ENCODE measurements at regions not wholly inside any gene's neighbourhood (a gene's known extent, or its start where the extent isn't known, plus 50 kb on each side); places are given as distances from the start of the nearest gene placed in this dataset.

DNA sequence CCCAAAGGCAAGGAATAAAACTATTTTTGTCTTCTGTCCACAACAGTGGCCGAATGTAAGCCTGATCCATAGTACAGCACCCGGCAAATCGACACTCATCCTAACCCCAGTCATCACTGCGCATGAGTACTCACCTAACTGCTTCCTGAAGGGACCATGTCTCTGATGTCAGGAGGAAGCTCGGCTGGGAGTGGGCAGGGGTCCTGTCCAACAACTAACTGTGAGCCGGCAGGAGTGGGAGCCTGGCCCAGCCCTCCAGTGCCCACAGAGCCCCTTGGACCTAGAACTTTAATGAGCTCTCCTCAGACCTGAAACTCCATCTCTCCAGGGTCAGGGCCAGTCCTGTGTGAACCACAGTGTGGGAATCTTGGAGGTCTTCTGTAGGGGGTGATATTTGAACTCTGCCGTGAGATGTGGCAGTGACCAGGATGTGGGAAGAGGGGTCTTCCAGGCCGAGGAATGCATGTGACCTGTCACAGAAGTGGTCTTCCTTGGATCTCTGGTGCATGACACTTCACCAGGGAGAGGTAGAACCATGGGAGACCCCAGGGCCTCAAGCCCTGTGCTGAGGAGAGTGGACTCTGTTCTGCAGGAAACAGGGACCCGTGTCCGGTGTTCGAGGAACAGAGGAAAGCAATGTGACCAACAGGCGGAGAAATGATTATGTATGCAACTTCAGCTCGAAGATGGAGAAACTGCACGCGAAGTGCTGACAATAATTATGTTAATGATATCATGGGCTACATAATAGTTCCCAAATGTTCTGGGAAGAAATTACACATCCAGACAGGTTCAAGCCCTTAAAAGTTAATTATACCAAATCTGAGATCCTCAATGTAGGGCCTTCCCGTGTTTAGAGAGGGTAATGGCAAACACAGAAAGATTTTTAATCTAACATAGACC lies 240.1 kb upstream of the HDAC4 start:
- no peak for DNase-seq

DNA sequence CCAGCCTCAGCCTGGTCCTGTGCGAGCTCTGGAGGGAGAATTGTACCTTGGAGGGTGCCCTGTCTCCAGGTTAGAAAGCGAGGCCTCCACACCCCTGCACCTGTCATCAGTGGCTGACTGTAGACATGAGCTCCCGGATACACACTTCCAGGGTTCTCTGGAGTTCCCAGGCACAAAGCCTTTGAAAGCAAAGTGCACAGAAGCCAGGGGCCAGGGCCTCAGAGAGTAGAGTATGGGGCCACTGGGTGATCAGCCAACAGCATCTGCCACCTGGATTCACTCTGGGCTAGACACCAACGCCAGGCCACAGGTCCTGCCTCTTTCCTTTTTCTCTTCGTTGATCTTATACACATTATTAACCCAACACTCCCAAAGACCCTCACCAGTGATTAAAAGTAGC lies 239.4 kb upstream of the HDAC4 start:
- no peak for DNase-seq

DNA sequence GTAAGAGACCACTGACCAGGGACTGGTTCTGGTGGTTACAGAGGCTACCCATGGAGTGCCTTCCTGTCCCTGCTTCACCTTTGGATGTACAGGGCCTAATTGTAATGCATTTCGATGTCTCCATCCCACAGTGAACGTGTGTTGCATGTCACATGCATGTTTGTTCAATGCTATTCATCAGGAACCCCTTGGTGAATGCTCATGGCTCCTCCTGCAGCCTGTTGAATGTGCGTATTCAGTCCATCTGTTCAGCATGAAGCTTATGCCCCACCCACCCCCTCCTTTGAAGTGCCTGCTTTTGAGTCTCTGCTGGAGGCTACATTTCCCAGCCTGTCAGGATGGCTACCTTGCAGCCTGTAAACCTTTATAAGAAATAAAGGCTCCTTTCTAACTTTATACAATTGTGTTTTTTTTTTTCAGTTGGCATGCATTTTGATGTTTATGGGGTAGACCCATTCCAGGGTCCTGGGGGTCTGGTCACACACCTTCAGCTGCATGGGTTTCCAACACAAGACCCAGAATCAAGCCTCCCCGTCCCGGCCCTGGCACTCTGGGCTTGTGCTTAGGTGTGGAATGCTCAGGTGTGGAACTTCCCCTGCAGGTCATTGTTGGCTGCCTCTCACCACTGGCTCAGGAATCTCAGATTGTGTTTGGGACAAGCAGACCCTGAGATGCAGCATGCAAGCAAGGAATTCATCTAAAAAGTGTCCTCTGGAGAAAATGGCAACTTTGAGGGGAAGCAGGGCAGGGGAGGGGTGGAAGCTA lies 238.8 kb upstream of the HDAC4 start:
- no peak for DNase-seq

DNA sequence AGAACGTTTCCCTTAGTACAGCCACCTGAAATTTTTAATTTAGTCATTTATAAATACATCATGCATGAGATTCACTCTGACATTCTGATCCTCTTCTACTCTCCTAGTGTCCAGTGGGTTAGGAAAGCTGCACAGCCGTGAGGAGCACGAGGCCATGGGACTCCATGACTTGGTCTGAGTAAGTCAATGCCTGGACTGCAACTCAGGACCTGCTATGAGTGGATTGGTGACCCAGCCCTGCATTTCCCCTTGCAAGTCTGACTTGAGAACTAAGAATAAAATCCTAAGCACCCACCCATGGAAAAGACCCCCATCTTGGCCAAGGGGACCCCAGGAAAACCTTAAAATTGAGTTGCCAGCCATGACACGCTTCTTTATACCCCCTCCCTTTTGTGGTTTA lies 237.6 kb upstream of the HDAC4 start:
- no peak for DNase-seq

DNA sequence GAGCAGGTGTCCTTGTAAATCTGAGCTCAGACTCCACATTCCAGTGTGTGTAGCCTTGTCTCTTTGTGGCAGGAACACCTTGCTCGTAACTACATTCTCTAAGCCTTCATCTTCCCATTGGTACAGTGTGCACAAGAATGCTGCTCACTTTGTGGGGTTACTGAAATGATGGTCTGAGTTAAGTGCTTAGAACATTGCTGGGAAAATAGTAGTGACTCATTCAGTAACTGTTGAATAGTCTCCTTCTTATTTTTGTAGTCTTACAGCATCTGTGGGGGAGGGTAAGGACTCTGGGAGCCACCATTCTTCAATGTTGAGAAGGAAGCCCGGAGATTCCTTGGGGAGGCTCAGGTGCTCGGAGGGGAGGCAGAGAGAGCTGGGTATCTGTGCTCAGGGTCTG lies 236.0 kb upstream of the HDAC4 start:
- no peak for DNase-seq

DNA sequence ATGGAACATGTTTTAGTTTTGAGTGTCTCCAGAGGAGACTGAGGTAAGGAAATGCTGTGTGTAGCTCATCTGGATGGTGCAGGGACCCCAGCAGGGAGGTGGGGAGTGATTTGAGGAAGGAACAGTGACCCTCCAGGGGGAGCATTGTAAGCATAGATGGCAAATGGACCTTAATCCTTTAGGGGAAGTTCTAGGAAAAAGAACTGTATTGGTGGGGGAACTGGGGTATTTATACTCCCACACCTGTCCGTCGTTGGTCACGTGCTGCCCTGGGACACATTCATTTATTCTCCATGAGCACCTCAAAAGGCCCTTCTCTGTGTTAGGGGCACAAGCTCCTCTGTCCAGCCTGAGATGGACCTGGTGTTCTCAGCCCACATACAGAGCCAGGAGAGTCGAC lies 233.9 kb upstream of the HDAC4 start:
- DNase-seq: no peak

DNA sequence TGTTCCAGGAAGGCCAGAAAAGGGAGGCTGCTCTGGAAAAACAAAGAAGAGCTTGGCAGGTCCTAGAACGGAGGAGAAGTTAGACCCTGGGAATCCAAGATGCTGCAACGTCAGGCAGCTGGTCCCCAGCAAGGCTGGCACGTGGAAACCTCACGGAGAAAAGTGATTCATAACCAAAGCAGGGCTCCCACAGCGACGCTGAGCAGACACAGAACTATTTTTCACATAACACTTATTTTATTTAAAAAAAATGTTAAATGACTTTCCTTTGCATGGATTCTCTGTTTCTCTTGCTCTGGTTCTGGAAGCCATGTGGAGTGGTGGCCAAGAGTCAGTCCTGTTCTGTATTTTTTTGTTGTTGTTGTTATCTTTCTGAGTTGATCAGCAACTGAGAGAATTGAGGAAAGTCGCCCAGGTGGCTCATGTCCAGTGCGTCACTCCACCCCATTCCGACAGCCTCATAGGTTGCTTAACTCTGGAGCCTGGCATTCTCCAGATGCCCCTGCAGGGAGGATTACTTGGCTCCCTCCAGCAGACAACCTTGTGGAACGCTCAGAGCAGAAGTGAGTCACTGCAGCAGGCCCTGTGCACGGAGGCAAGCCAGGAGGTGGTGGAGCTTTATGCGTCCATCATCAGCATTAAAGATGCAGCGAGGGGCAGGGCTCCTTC lies 229.9 kb upstream of the HDAC4 start:
- no peak for DNase-seq

DNA sequence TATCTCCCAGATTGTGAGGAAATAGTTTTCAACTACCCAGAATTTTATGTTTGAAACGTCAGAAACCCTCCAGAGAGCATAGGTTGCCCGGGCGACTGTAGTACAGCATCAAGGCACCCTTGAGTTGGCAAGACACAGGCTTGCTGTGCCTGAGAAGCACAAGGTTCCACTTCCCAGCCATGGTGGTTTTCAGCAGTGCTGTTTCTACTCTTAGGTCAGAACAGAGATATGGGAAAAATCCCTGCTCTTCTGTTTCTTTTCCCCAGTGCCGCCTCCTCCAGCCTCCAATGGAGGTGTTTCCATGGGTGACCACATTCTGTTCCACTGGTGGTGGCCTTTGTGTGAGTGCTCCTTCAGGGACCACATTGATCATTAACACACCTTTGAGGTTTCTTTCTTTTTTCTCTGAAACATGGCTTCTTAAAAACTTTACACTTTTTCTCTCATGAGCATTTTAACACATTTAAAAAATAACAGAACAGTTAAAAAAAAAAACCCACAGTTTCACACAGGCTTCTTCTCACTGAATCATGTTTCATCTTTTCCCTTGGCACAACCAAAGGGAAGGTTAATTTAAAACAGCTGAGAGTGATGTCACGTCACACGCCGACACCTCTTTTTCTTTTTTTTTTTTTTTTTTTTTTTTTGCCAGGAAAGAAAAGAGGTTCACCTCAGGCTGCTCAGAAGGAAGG lies 229.3 kb upstream of the HDAC4 start:
- no peak for DNase-seq

DNA sequence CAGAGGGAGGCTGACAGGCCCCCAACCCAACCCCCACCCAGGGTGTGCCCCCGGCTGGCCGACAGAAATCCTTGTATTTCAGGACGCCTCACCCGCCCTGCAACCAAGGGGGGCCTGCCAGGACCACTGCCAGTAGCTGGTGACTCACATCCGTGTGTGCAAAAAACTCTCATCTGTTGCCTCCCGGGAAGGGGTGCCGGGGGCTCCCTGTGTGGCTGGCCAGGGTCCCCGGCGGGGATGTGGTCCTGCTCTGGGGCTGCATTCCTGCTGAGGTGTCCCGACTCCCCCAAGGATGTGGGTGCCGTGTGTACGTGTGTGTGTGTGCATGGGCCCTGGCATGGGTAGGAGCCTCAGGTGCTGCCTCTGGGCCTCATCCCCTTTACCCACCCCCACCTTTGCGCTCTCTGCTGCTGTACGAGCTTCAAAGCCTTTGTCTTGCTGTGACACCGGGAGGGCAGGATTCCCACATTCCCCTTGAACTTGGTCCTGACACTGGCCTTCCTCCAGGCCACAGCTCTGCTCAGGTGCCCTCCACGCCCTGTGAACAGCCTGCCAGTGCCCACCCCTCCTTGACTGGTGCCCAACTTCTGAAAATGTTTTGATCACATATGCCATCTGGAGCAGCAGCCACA lies 226.3 kb upstream of the HDAC4 start:
- no peak for DNase-seq

DNA sequence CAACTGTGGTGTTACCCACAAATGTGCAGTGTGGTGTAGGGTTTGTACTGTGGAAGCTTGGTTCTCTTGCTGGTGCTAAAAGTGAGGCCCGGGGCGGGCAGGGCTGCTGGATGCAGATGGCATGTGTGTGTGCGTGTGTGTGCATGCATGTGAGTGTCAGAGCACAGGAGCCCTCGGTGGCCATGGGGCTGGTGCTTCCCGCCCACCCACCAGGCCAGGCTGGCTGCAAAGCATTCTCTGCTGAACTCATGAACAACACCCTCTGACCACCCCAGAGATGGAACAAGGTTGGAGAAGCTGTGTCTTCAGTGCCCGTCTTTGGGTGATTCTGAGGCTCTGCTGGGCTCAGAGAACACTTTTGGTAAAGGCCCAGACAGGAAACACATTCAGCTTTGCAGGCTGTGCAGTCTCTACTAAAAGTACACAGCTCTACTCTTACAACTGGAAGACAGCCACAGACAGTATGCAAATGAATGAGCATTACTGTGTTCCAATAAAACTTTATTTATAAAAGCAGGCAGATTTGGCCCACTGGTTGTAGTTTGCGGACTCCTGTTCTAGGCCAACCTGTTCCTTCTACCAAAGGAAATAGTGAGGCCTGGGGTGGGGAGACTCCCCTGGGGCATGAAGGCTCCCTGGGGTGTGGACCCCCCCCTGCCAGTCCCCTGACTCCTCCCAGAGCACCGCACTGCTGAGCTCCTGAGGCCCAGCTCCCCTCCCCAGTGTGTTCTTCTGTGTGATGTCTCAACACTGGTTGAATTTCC lies 225.3 kb upstream of the HDAC4 start:
- DNase-seq: no peak

DNA sequence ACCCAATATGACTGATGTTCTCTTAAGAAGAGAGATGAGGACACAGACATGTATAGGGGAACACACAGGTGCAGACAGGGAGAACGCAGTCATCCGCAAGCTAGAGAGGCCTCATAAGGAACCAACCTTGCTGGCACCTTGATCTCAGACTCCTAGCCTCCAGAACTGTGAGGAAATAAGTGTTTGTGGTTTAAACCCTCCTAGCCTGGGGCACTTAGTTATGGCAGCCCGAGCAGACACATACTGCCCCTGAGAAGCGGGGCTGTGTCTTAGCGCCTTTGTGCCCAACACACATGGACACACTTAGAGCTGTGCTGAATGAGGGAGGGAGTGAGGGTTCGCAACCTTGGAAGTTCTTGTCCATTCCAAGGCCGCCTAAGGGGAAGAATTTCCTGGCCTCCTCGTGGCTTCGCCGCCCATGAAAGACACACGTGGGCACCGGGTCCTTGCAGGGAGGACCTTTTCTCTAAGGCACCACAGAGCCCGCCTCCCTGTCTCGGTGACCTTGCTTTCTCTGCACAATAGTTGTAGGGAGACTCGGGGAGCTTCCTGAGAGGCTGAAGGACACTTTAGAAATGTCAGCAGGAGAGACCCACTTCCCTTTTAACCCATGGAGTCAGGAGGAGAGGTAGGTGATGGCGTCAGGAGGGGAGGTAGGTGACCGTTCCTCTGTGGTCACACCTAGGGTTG lies 224.5 kb upstream of the HDAC4 start:
- DNase-seq: no peak

DNA sequence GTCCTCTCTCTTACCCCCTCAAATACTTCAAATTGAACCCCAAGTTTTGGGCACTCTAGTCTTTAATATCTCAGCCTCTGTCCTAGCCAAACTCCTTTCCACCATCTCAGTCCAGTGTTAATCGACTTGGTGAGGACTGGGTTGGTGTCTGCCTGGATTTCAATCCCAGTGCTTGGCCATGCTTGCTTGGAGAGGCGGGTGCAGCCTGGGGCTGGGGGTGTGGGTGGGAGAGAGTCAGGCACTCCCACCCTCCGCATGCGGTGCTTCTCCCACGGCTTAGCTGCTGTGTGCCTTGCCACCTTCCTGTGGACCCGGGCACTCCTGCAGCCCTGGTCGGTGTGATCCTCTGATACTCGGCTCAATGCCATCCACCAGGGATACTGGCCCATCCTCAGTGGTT lies 220.8 kb upstream of the HDAC4 start:
- DNase-seq: no peak

DNA sequence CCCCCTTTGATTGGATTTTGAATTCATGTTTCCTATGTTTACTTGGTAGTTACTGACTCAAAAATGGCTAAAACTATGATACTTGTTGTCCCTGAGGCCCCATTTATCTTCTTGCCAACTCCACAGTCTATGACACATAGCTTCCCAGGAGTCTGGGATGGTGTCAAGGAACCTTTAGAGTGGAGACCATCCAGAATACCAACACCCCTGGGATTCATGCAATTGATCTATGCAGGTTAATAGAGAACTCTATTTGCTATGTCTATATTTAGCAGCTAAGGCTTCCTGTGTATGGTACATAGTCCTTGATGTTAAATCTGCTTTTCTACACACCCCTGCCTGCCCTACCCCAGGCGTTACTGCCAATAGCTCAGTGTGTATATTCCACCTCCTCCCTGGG lies 218.5 kb upstream of the HDAC4 start:
- DNase-seq: no peak

DNA sequence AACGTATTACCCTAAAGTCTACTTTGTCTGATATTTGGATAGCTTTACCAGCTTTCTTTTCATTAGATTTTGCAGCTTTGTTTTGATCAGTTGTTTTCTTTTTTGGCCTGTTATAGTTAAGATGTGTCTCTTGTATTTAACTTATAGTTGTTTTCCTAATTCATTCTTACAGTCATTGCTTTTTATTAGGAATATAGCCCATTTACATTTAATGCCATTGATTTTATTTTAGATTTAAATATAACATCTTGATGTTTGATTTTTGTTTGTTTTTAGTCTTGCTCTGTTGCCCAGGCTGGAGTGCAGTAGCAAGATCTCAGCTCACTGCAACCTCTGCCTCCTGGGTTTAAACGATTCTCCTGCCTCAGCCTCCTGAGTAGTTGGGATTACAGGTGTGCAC lies 215.9 kb upstream of the HDAC4 start:
- no peak for DNase-seq

DNA sequence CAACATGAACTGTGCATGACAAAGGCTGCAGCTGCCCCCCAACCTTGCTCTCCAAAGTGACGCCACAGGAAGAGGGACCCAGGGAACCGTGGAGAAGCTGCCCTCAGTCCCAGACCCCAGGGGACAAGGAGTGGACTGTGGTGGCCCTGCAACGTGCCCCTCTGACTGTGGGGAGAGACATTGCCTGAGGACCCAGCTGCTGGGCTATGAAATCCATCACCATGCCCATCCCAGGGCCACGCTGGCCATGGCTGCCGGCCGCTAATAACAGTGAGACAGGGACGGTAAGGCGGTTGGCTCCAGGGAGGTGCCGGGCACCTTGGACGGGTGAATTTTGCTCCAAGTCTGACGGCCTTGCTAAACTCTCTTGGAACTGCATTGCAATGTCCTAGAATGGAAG lies 211.3 kb upstream of the HDAC4 start:
- no peak for DNase-seq

DNA sequence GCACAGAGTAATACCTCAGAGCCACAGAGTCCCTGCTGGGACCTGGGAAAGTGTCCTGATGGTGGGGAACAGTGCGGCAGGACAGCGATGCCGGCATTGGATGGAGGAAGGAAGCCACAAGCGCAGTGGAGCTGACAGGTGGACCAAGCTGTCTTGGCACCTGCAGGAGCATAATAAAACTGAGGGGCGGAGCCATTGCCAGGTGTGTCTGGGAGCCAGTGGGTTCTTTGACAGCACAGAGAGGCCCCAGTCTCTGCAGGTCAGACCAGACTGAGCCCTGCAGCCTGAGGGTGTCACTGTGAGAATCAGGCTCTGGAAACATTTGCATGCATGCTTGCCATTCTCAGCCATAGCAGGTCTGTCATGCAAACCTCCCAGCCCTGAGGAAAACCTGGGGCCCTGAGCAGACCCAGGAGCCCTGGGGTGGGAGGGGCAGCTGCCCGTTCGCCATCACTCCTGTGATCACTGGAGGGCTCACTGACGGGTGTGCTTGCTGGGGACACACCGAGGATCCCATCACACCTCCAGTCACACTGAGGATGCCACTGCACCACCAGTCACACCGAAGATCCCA lies 210.5 kb upstream of the HDAC4 start:
- no peak for DNase-seq

DNA sequence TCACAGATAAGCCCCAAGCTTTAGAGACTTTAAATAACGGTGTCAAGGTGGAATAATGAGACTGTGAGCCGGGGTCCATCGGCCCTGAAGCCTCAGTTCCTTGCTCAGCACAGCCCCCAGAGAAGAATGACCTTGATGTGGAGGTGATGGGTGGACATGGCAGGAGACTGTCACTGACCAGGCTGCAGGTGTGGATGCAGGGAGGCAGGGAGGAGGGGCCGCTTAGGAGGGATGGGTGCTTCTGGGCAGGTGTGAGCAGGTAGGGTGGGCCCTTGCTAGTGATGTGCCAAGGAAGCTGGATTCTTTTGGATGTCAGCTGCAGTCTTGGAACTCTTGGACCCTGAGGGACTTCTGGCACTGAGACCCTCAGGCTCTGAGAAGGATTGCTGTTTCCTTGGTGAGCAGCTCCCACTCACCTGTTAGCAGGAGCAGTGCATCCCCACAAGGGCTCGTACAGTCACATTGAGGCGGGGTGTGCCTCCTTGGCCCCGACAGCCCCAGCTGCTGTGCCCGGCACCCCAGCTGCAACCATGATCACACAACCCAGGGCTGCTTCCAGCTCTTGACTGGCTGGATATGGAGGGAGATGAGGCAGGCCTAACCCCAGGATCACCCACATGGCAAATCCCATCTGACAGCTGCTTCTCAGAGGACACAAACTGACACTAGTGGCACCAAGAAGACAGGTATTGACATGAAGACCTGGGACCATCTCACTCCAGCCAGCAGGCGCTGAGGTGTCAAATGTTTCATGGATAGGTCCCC lies 209.8 kb upstream of the HDAC4 start:
- no peak for DNase-seq

DNA sequence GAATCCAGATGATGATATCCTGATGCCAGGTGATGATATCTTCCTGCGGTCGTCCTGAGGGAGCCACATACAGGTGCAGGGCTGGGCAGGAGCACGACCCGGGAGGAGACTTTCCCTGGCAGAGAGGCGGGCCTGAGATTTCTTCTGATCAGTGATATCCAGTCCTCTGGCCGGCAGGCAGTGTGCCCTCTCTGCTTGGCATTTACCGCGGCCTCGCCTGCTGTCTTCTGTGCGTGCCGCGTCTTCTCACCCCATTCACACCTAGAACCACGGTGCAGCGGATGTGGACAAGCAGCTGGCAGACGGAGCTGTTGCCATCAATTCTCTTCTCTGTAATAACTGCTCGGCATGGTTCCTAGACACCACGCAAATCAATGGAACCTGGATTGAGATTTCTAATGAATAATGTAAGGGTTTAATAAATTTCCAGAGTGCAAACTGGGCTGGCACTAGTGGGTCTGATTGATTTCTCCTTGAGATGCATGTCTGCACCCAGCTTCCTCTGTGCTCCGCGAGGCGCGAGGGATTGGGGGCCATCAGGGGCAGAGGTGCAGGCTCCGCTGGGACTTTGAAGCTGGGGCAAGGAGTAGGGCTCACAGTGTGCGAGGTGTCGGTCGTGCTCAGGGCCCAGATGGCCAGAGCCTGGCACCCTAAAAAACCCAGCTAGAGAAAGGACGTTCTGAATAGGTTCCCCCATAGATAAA lies 208.9 kb upstream of the HDAC4 start:
- no peak for DNase-seq

DNA sequence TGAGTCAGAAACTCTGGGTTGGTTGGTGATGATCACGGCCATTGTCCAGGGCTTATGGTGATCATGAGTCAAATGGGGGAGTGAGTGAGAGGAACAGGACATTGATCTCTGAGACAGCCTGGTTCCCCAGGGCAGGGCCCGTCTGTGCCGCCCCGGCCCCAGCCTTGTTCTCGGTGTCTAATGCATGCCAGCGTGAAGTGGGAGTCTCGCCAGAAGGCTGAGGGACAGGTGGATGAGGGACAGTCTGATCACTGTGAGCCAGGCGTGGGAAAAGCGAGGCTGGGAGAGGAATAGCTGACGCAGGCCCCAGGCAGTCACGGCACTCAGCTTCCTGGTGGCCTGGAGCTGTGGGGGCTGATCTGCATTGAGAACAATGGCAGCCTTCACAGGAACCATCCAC lies 208.3 kb upstream of the HDAC4 start:
- no peak for DNase-seq

Measured in activated CD8-positive, alpha-beta memory T cell treated with anti-CD3 and anti-CD28 coated beads, Interleukin-2, amount 50 U/mL, for 4 hours (primary cell).